SKM-1 treated with dmso at 0.1 percent for 144 hours (cell line): ENCODE measurements at regions not wholly inside any gene's neighbourhood (a gene's known extent, or its start where the extent isn't known, plus 50 kb on each side); places are given as distances from the start of the nearest gene placed in this dataset.
"Not testable (repeated sequence)": the region's sequence is repeated elsewhere in the genome, so short reads cannot be mapped to it uniquely, and the experiment has no call there.

Experiments used
- DNase-seq: peaks from one replicate; lab custom pipeline; 2025; ENCODE audit not compliant: unreplicated experiment; lab: John Stamatoyannopoulos, UW

DNA sequence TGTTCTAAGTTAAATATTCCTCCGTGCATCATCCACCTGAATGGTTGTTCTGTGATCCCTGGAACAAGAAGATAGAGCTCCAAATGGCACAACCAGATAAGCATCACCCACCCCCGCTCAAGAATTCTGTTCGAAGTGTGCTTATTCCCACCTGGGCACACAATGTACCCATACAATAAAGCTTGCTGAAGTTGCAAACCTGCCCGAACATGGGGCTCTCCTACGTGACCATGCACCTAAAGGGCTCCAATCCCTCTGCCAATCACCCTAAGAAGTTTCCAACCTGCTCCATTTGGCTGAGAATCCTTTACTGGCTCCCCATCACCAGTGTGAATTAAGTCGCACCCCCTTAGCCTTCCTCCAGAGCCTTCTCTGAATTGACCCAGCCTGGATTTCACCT, 1157.4 kb downstream of the TBC1D22A start:
- no peak for DNase-seq

DNA sequence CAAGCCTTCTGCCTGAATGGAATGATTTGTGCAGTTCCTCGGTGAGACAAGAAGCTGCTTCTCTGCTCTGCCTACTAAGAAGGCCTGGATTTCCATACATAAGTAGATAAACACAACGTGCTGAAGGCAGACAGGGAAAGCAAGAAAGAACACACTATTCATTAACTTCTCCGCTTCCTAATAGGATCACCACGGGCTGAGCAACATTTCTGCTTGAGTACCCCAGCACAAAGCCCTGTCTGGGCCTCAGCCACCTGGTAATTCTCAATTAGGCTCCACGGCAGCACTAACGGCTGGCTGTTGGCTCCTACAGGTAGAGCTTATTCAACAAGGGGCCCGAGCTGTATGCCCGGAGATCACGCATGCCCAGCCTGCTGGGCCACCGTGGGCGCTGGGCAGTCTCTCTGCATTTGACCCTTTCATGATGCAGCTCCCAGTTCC, 1156.6 kb downstream of the TBC1D22A start:
- DNase-seq, result no peak

DNA sequence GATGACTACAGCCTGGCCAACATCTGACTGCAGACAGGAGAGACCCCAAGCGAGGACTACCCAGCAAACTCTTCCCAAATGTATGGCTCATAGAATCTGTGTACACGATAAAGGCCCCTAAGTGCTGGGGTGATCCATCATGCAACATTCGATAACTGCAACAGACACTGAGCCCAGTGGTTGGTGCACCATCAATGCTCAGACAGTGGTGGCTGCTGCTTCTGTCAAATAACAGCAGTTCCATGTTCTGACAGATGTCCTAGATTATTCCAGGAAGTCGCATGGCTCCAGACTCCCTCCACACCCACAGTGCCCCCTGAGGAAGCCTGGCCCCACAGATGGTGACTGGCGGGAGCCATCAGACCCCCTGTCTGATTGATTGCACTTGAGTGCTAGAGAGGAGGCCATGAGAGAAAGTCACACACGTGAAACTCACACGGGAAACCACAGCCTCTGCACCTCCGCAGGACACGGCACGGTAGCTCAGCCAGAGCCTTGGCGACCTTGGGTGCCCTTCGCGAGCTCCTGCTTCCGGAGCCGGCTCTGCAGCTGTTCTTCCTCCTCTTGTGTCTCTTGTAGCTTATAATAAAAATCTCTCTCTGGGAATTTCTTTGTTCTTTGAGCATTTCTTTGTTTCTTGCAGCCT, 1155.9 kb downstream of the TBC1D22A start:
- no peak for DNase-seq

DNA sequence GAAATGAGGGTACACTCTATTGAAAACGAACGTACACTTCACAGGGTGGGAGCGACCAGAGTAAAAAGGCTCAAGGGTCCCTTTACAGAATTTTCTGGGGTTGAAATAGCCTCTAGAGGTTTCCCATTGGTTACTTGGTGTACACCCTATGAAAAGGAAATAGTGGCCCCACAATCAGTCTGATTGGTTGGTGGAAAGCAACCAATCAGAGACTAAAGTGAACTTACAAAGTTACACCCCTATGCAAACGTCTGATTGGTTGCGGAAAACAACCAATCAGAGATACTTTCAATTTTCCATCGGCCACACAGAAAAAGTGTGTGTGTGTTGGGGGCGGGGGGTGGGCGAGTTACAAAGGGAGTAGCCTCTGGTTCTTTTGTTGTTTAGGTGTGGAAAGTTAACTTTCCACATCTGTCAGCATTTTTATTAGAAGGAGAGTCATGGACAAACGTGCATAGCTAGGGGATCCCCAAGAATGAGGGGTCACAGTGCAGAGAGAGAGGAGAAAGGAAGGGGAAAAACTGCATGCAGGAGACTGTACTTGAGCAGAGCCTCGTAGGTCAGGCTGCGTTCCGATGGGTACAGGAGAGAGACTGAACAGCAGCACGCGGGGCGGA, 1152.1 kb downstream of the TBC1D22A start:
- no peak for DNase-seq

DNA sequence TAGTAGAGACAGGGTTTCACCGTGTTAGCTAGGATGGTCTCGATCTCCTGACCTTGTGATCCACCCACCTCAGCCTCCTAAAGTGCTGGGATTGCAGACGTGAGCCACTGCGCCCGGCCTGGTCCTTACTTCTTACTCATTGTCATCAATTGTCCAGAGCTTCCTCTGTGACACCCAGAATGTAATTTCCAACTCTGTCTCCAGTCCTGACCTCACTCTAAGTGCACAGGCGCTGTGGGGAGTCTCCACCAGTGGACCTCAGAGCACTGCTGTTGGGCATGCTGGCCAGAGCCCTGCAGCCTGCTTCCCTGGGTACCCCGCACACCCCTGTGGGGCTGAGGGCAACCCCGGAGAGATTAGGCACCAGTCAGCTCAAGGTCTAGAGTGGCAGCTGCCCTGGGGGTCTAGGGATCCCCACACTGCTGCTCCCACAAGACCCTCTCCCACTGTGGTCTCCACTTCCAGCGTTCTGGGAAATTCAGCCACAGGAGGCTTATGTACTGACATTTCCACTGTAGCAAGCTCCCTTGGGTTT, 1140.3 kb downstream of the TBC1D22A start:
- DNase-seq, result no peak

DNA sequence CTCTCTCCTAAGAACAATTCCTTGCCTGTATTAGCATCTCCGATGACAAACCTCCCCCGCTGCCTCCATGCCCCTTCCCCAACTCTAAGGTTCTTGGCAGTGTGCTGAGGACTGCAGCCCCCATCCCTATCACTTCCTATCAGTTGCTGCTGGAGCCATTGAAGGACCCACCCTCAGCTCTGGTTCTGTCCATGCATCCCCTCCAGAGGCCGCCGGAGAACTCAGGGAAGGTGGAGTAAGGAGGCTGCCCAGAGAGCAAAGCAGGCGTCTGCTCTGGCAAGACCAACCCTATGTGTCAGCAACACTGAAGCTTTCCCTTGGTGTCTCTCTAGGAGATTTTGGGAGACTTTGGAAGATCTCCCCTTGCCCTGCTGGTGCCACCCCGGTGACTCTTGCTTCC, 1139.5 kb downstream of the TBC1D22A start:
- DNase-seq, result no peak

DNA sequence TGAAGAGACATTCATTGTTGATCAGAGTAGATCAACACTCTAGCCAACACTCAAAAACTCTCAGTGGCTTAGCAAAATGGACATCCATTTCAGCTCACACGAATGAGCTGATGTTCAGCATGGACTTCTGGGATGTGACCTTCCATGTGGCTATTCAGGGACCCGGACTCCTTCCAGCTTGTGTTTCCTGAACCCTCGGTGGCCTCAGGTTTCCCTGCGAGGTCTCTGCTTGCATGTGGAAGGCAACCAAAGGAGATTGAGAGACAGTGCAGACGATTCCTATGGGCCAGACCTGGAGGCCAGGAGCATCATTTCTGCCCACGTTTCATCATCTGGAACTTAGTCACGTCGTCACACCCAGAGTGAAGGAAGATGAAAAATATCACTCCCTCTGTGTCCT, 1137.4 kb downstream of the TBC1D22A start:
- no peak for DNase-seq

DNA sequence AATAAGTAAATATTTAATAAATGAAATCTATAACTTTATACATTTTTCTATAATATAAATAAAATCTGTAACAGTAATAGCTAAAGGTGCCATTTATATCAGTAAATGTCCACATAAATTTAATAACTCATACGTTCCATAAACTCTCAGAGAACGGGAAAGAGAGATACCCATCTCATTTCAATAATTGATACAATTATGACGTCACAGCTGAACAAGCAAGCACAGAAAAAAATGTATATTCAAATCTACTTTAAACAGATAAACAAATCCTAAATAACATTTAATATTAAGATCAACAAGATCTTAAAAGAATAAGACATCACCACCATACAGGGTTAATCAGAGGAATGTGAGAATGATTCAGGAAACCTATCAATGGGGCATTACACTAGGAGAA, 1136.5 kb downstream of the TBC1D22A start:
- DNase-seq, result no peak

DNA sequence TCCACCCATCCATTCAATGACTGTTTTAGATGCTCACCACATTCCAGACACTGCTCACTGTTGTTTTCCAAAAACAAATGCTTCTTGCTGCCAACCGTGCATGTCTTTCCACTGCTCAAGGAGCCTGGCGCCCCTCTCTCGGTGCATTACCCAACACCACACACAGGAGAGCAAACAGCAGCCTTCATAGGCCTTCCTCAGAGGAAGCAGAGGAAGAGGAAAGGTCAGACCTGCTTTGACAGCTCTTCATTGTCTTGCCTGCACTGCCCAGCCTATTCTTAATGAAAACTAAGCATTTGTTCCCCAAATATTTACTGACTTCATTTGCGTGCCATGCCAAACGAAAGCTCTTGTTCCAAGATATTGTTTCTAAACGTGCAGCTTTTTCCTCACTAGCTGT, 1129.2 kb downstream of the TBC1D22A start:
- no peak for DNase-seq

DNA sequence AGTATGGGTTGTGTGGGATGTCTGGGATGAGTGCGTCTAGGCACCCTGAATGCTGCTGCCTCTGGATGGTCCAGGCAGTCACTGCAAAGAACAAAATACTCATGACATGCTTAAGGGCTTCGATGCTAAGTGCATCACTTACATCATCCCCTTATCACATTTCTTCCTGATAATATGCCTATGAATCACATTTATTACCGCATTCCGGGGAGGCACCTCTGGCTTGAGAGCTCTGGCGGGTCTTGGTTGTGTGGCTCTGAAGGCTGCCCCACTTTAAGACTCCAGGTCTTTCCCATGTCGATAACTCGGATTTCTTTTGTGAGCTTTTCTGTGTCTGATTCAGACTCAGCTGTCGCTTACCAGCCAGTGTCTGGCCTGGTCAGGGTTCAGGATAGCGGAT, 1126.4 kb downstream of the TBC1D22A start:
- no peak for DNase-seq

DNA sequence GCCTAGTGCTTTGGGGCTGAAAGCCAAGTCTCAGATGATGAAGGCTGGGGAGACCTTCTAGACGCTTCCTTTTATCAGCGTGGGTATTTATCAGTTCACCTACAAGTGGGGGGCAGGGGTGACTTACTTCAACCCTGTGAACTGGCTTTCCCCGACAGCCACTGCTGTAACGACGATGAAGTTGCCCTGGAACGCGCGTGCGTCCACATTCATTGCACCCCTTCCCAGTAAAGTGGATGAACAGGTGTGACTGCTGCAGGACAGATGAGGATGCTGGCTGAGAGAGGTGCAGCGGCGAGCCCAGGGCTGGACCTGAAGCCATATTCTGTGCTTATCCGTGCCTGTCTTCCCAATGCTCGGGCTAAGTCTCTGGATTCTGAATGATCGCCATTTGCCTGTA, 1122.3 kb downstream of the TBC1D22A start:
- DNase-seq, result no peak

DNA sequence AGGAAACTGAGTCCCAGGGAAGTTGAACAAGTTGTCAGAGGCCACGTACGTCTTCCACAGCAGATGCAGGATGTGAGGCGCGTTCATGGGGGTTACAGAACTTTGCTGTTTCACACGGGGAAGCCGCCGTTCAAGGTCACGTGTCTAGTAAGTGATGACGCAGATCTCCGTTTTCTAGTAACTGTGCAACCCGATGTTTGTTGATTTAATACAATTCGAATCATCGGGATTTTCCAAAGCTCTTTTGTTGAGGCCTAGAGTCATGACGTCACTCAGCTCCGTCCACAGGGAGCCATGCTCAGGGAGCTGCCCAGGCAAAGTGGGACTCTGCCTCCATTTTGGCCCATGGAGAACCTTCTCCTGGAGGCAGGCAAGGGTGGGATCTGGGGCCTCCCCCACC, 1121.8 kb downstream of the TBC1D22A start:
- DNase-seq, result no peak

DNA sequence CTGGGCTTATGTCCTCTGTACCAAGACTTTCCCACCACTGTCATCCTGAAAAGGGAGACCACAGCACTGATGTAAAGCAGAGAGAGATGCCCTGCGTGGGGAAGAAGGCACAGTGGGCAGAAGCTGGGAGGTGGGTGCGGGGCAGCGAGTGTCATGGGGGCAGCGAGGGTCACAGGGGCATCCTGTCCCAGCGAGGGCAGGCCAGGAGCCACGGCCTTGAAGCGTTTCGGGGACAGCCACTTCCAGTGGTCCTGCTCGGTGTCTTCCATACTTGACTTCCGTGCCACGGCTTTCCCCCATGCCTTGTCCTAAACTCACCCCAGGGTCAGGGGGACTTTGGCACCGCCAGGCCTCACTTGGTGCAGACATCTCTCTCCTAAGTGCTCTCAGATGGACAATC, 1121.3 kb downstream of the TBC1D22A start:
- DNase-seq, result no peak

DNA sequence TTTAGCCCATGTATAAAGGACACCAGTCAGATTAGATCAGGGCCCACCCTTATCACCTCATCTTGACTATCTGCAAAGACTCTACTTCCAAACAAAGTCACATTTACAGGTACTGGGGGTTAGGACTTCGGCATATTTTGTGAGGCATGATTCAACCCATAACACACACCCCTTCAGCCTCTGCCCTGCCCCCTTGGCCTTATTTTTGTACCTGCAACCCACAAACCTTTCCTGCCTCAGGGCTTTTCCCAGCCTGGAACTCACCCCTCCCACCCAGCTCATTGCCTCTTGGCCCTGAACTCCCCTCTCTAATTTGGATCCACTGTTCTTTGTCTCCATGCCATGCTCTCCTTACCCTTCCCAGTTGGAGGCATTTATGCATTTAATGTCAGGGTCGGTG, 1116.9 kb downstream of the TBC1D22A start:
- DNase-seq, result no peak

DNA sequence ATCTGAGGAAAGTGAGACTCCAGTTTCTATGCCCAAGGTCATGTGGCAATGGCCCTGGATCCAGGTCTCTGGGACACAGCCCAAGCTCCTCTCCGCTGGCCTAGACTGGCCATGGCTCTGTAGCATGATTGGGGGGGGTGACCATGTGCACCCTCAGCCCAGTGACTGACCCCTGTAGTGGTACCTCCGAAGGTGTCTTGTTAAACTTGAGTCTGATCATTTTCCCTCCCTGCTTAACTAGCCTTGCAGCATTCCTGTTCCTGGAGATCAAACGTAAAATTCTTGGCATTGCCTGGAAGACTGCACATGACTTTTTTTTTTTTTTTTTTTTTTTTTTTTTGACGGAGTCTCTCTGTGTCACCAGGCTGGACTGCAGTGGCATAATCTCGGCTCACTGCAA, 1116.0 kb downstream of the TBC1D22A start:
- DNase-seq, result no peak

DNA sequence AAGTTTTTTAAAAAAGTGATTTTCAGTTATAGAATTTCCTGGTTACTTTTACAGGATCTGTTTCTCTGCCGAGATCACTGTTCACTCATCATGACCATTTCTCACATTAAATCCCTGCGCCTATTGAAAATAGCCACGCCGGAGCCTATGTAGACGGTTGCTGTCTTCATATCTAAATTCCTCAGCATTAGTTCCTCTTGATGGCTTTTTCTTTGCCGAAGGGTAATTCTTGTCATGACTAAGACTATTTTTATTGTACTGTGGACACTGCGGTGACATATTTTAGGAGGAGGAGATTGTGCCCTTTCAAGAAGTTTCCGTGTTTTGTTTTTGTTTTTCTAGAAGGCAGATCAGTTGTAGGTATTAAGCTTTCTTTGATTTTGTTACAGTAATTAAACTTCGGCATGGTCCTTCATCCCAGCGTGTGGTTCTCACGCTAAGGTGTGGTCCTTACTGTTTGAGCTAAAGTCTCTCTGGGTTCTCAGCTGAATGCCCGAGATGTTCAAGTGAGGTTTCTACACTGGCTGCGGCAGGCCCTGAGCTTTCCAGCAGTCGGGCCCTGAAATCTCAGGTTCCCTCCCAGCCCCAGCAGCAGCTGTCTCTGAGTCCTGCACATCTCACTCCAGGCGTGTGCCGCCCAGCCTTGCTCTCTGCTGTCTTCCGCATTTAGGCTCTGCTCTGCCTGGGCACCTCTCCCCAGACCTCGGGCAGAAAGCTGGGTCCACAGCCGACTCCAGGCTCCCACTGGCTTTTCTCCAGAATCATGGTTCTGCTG, 1110.5 kb downstream of the TBC1D22A start:
- no peak for DNase-seq

DNA sequence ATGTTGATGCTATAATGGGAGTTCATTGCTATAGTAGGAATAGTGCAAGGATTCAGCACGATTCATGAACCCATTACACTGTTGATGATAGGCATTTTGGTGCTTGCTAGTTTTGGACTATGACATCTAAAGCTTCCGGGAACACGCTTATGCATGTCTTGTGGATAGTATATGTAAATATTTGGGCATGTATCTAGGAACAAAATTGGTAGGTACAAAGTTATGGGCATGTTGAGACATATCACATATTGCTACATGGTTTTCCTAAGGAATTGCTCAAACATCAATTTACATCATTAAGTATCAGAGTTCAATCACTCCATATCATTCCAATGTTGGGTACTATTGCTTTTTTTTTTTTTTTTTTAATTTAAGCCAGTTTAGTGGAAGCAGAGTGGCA, 1103.2 kb downstream of the TBC1D22A start:
- DNase-seq, result no peak

DNA sequence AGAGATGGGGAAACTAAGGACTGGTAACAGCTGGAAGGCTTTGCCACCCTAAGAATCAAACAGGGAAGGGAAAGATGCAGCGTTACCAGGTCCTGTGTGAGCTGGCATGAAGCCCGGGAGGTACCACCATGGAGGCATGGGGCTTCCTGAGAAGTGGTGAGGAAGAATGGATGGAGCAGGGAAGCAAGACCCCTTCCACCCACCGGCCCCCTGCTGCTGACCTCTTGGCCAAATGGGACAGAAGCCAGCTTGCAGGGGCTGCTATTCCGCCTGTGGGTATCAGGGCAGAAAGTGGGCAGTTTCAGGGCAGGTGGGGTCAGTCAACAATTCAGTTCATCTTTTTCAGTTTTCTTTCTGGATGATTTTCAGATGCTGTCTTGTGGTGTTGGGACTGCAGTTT, 1099.9 kb downstream of the TBC1D22A start:
- no peak for DNase-seq

DNA sequence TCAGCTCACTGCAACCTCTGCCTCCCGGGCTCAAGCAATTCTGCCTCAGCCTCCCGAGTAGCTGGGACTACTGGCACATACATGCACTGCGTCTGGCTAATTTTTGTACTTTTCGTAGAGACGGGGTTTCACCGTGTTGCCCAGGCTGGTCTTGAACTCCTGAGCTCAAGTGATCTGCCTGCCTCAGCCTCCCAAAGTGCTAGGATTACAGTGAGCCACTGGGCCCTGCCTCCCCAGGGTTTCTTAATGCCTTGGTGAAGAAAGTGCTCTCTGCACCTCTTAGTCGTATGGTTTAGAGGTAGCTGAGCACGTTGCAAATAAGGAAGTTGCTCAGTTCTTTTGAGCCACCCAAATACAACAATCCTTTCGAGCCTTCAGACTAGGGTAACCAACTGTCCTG, 1098.5 kb downstream of the TBC1D22A start:
- DNase-seq, result not testable (repeated sequence)

DNA sequence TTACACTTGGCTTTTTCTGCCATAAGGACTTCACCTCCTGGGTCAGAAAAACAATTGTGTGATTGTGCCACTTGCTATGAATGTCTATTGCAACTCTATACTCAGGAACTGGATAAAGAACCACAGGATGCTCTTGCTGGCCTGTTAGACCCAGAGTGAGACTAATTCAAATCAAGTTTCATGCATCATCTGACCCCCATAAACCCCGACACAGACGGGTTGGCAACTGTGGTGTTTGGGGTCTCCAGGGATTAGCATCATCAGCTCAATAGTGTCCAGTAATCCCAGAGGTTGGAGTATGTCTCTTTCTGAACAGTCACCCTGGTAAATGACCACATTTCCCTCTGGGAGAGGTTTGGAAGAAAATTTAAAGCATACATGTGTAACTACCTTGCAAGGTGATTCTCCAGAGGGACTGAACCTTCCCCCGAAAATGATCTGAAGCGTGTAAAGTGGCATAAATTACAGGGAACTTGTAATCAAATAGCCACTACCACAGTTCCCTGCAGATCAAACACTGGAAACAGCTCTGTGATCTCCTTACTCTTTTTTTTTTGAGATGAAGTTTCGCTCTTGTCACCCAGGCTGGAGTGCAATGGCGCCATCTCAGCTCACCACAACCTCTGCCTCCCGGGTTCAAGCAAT, 1097.6 kb downstream of the TBC1D22A start:
- DNase-seq, result no peak

DNA sequence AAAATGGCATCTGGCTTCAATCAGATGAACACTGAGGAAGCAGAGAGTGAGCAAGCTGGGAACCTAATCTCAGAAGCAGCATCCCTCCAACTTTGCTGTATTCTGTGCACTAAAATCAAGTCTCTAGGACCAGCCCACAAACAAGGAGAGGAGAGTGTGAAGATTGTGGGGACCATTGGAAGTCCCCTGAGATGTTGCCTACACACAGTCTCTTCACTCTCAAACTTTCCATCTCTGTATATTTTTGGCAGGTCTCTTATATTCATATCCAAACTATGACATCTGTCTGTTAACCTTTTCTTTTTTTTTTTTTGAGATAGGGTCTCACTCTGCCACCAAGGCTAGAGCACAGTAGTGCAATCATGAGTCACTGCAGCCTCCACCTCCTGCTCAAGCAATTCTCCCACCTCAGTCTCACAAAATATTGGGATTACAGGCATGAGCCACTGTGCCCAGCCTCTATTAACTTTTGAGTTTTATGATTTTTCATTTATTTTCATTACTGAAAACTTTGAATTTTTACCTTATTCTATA, 1096.4 kb downstream of the TBC1D22A start:
- no peak for DNase-seq
